RWPE1 (cell line): ENCODE measurements at regions not wholly inside any gene's neighbourhood (a gene's known extent, or its start where the extent isn't known, plus 50 kb on each side); places are given as distances from the start of the nearest gene placed in this dataset.
"Not testable (repeated sequence)": the region's sequence is repeated elsewhere in the genome, so short reads cannot be mapped to it uniquely, and the experiment has no call there.

Experiments used
- CTCF ChIA-PET: fragments of 350-600 bp; sonication (Branson Sonifier 250); formaldehyde crosslinking; extraction: SDS; loops from one replicate; lab custom pipeline; 2021; lab: Yijun Ruan, JAX
- POLR2A ChIA-PET: fragments of 400-600 bp; formaldehyde crosslinking; extraction: SDS; loops from one replicate; lab custom pipeline; 2020; ENCODE audit warnings: antibody characterized with exemption; ENCODE audit not compliant: low non-redundant PET; lab: Yijun Ruan, JAX
- DNase-seq: peaks from one replicate; pipeline ENCODE4 v3.0.0; 2012; ENCODE audit warnings: low spot score
- H3K27ac ChIP-seq: fragments of 450-650 bp; 2 replicates; pipeline ENCODE4 v1.5.1; 2017
- CTCF ChIP-seq: fragments of 450-650 bp; conservative IDR thresholded peaks from 2 replicates; pipeline ENCODE4 v1.5.1; 2017; ENCODE audit warnings: low read depth, mild to moderate bottlenecking

GRCh38 chr5:143588933-143589662, 185.6 kb upstream of the NR3C1 start:
- no peak overlapping the region for H3K27ac ChIP-seq
- CTCF ChIA-PET: no interaction called here

GRCh38 chr5:143588121-143588520, 184.6 kb upstream of the NR3C1 start:
- POLR2A ChIA-PET, H3K27ac ChIP-seq, DNase-seq: not testable (repeated sequence)
- CTCF ChIA-PET: interaction anchor here (0.6 kb wide), 2 partner anchors 420 to 968 kb away, joined by 3 read pairs; no protein-coding TSS in a partner anchor

More at GRCh38 chr5:143588933-143589662, 185.6 kb upstream of the NR3C1 start:
- POLR2A ChIA-PET: no interaction called here
- TF ChIP-seq CTCF: no peak
- DNase-seq: no peak

GRCh38 chr5:143586781-143587362, 183.4 kb upstream of the NR3C1 start:
- no peak for DNase-seq
- ChIA-PET CTCF (interaction anchor here (0.6 to 0.7 kb wide), 4 partner anchors 55 to 1911 kb away, joined by 3 to 4 read pairs (median 4); no protein-coding TSS in a partner anchor), POLR2A (no interaction called here)
- H3K27ac ChIP-seq: no peak overlapping the region
- no peak for TF ChIP-seq CTCF

- CTCF ChIA-PET: no interaction called here
- POLR2A ChIA-PET: no interaction called here
- DNase-seq: no peak
These were observed 182.5 kb upstream of the NR3C1 start for GRCh38 chr5:143585970-143586369.

GRCh38 chr5:143583409-143583808, 179.9 kb upstream of the NR3C1 start:
- no peak overlapping the region for H3K27ac ChIP-seq
- ChIA-PET CTCF (interaction anchor here (0.8 kb wide), 1 partner anchor 216 kb away, joined by 3 read pairs; no protein-coding TSS in a partner anchor), POLR2A (no interaction called here)
- no peak for TF ChIP-seq CTCF
- no peak for DNase-seq

More at GRCh38 chr5:143585970-143586369, 182.5 kb upstream of the NR3C1 start:
- H3K27ac ChIP-seq: no peak overlapping the region
- no peak for TF ChIP-seq CTCF

- TF ChIP-seq CTCF: no peak
- ChIA-PET POLR2A (no interaction called here), CTCF (interaction anchor here (0.8 kb wide), 1 partner anchor 216 kb away, joined by 3 read pairs; no protein-coding TSS in a partner anchor)
- H3K27ac ChIP-seq: no peak overlapping the region
- DNase-seq: no peak
These were observed 179.4 kb upstream of the NR3C1 start for GRCh38 chr5:143582869-143583268.
